Globus pallidus (tissue), 1 donor: ENCODE measurements at regions not wholly inside any gene's neighbourhood (a gene's known extent, or its start where the extent isn't known, plus 50 kb on each side); places are given as distances from the start of the nearest gene placed in this dataset.
"Not testable (repeated sequence)": the region's sequence is repeated elsewhere in the genome, so short reads cannot be mapped to it uniquely, and the experiment has no call there.

Source experiments
- DNase-seq: peaks from one replicate; pipeline ENCODE4 v3.0.0-alpha.2; 2015; ENCODE audit warnings: low spot score

GRCh38 chr18:4765401-4765800 lies 310.3 kb upstream of the DLGAP1 start:
- no peak for DNase-seq

GRCh38 chr18:4762330-4762729 lies 307.2 kb upstream of the DLGAP1 start:
- no peak for DNase-seq

GRCh38 chr18:4758980-4759379 lies 303.9 kb upstream of the DLGAP1 start:
- no peak for DNase-seq

- DNase-seq = no peak
Measured at GRCh38 chr18:4755848-4756247, 300.7 kb upstream of the DLGAP1 start.

GRCh38 chr18:4753151-4753550 lies 298.0 kb upstream of the DLGAP1 start:
- not testable (repeated sequence) for DNase-seq

- DNase-seq = no peak
Measured at GRCh38 chr18:4751523-4751922, 296.4 kb upstream of the DLGAP1 start.

GRCh38 chr18:4750393-4751346 lies 295.6 kb upstream of the DLGAP1 start:
- DNase-seq = no peak

- no peak for DNase-seq
Measured at GRCh38 chr18:4748975-4749374, 293.9 kb upstream of the DLGAP1 start.

GRCh38 chr18:4734903-4735302 lies 279.8 kb upstream of the DLGAP1 start:
- no peak for DNase-seq

- DNase-seq = no peak
Measured at GRCh38 chr18:4734021-4734420, 278.9 kb upstream of the DLGAP1 start.

GRCh38 chr18:4721545-4721944 lies 266.4 kb upstream of the DLGAP1 start:
- no peak for DNase-seq

- DNase-seq = no peak
Measured at GRCh38 chr18:4720518-4720917, 265.4 kb upstream of the DLGAP1 start.

GRCh38 chr18:4705894-4706293 lies 250.8 kb upstream of the DLGAP1 start:
- no peak for DNase-seq

GRCh38 chr18:4704781-4705180 lies 249.7 kb upstream of the DLGAP1 start:
- no peak for DNase-seq

- DNase-seq = no peak
Measured at GRCh38 chr18:4691836-4692235, 236.7 kb upstream of the DLGAP1 start.

GRCh38 chr18:4678685-4679084 lies 223.6 kb upstream of the DLGAP1 start:
- DNase-seq = not testable (repeated sequence)

- no peak for DNase-seq
Measured at GRCh38 chr18:4677006-4677405, 221.9 kb upstream of the DLGAP1 start.

- no peak for DNase-seq
Measured at GRCh38 chr18:4672162-4672561, 217.1 kb upstream of the DLGAP1 start.

- DNase-seq = no peak
Measured at GRCh38 chr18:4658804-4659203, 203.7 kb upstream of the DLGAP1 start.

GRCh38 chr18:4653418-4653817 lies 198.3 kb upstream of the DLGAP1 start:
- no peak for DNase-seq

GRCh38 chr18:4641771-4642368 lies 186.8 kb upstream of the DLGAP1 start:
- no peak for DNase-seq

- no peak for DNase-seq
Measured at GRCh38 chr18:4640349-4641012, 185.4 kb upstream of the DLGAP1 start.
